H1 (cell line): ENCODE measurements at regions not wholly inside any gene's neighbourhood (a gene's known extent, or its start where the extent isn't known, plus 50 kb on each side); places are given as distances from the start of the nearest gene placed in this dataset.

ENCODE experiments used
- CTCF ChIA-PET: fragments of 300-600 bp; sonication (Branson Sonifier 250); formaldehyde crosslinking; loops from one replicate; lab custom pipeline; 2021; ENCODE audit not compliant: partially characterized antibody; lab: Charles Lee
- POLR2A ChIA-PET: fragments of 300-600 bp; sonication (Branson Sonifier 250); formaldehyde crosslinking; loops from one replicate; lab custom pipeline; 2021; ENCODE audit warnings: inconsistent platforms; ENCODE audit not compliant: partially characterized antibody; lab: Charles Lee
- DNase-seq, 2 experiments: peaks; one replicate each; pipeline versions ENCODE4 v3.0.0 to v3.0.0-alpha.2; 2010 to 2022; ENCODE audit warnings: low spot score in 2 of 2, low read depth in 1 of 2, mixed read lengths in 1 of 2
- FAIRE-seq: peaks from 2 replicates; lab custom pipeline; 2011; peaks lifted over from hg19 to GRCh38; lab: Jason Lieb, UNC
- H2AFZ ChIP-seq: 2 replicates; pipeline ENCODE4 v1.8.1; 2012; ENCODE audit warnings: low read length, inconsistent platforms
- H2AK5ac ChIP-seq: 2 replicates; pipeline ENCODE4 v1.6.1; 2013; ENCODE audit warnings: low read depth, low read length
- H2BK120ac ChIP-seq: replicated peaks from 2 replicates; pipeline ENCODE3; 2013; ENCODE audit warnings: low read depth, low read length, inconsistent platforms
- H2BK12ac ChIP-seq: 2 replicates; pipeline ENCODE4 v1.6.1; 2013; ENCODE audit warnings: low read depth, low read length
- H2BK15ac ChIP-seq: 2 replicates; pipeline ENCODE4 v1.6.1; 2013; ENCODE audit warnings: low read length
- H2BK20ac ChIP-seq: 2 replicates; pipeline ENCODE4 v1.6.1; 2013; ENCODE audit warnings: low read length
- H2BK5ac ChIP-seq: 2 replicates; pipeline ENCODE4 v1.6.1; 2013; ENCODE audit warnings: low read depth, low read length
- H3K14ac ChIP-seq: 2 replicates; pipeline ENCODE4 v1.6.1; 2013; ENCODE audit warnings: inconsistent platforms; ENCODE audit not compliant: insufficient read length
- H3K18ac ChIP-seq: 2 replicates; pipeline ENCODE4 v1.6.1; 2013; ENCODE audit warnings: low read length; ENCODE audit errors: extremely low read depth
- H3K23ac ChIP-seq: 2 replicates; pipeline ENCODE4 v1.6.1; 2013; ENCODE audit warnings: inconsistent platforms; ENCODE audit not compliant: insufficient read length
- H3K23me2 ChIP-seq: 2 replicates; pipeline ENCODE4 v1.6.1; 2013; ENCODE audit warnings: low read depth, low read length
- H3K27ac ChIP-seq: 2 replicates; pipeline ENCODE4 v1.6.1; 2011; ENCODE audit warnings: low read depth, low read length, inconsistent platforms
- H3K27me3 ChIP-seq, 4 experiments: replicated peaks in 1 of 4; 1 replicate in 1 of 4; 2 replicates in 3 of 4; pipeline versions ENCODE4 v1.6.1 to v1.8.1; 2011 to 2013; ENCODE audit warnings: low read length in 3 of 4, mild to moderate bottlenecking in 3 of 4, inconsistent platforms in 2 of 4, mixed read lengths in 2 of 4, moderate library complexity in 1 of 4; ENCODE audit not compliant: control insufficient read depth in 3 of 4, insufficient read depth in 3 of 4; ENCODE audit errors: extremely low read depth in 1 of 4
- H3K36me3 ChIP-seq, 4 experiments: 2 replicates each; pipeline versions ENCODE4 v1.6.1 to v1.8.1; 2011 to 2013; ENCODE audit warnings: mild to moderate bottlenecking in 4 of 4, low read length in 3 of 4, moderate library complexity in 2 of 4, control low read depth in 1 of 4, inconsistent platforms in 1 of 4; ENCODE audit not compliant: insufficient read depth in 4 of 4, control insufficient read depth in 2 of 4
- H3K4ac ChIP-seq: replicated peaks from 2 replicates; pipeline ENCODE3; 2013; ENCODE audit warnings: low read length, low read depth, mixed read lengths, inconsistent platforms; ENCODE audit not compliant: insufficient read length
- H3K4me1 ChIP-seq, 4 experiments: replicated peaks in 1 of 4; 1 replicate in 1 of 4; 2 replicates in 3 of 4; pipeline versions ENCODE4 v1.6.1 to v1.8.1; 2011 to 2013; ENCODE audit warnings: low read length in 3 of 4, inconsistent platforms in 2 of 4, mixed read lengths in 1 of 4; ENCODE audit not compliant: insufficient read depth in 4 of 4, control insufficient read depth in 3 of 4
- H3K4me2 ChIP-seq, 2 experiments: 2 replicates each; pipeline versions ENCODE4 v1.6.1 to v1.8.1; 2011 to 2013; ENCODE audit warnings: low read depth in 2 of 2, low read length in 2 of 2, control low read depth in 1 of 2, inconsistent platforms in 1 of 2, mild to moderate bottlenecking in 1 of 2; ENCODE audit not compliant: insufficient read depth in 1 of 2
- H3K4me3 ChIP-seq, 4 experiments: fragments of 200-600, 300-600 bp in 1 of 4; sonication (generic), shearing (Covaris generic), sonication (Bioruptor Twin) in 1 of 4; 2 replicates each; pipeline versions ENCODE4 v1.5.1 to v1.8.1; 2011 to 2016; ENCODE audit warnings: low read length in 4 of 4, low read depth in 3 of 4, control low read depth in 2 of 4, inconsistent platforms in 2 of 4, mild to moderate bottlenecking in 2 of 4, mixed read lengths in 1 of 4, moderate library complexity in 1 of 4; ENCODE audit not compliant: insufficient read depth in 2 of 4; ENCODE audit errors: extremely low read depth in 1 of 4
- H3K56ac ChIP-seq: replicated peaks from 2 replicates; pipeline ENCODE3; 2013; ENCODE audit warnings: low read depth, mild to moderate bottlenecking, mixed read lengths, low read length, inconsistent platforms; ENCODE audit not compliant: insufficient read length
- H3K79me1 ChIP-seq: 2 replicates; pipeline ENCODE4 v1.6.1; 2013; ENCODE audit warnings: low read depth, low read length, control low read depth
- H3K79me2 ChIP-seq, 2 experiments: 2 replicates each; pipeline versions ENCODE4 v1.6.1 to v1.8.1; 2012 to 2013; ENCODE audit warnings: low read length in 2 of 2, mild to moderate bottlenecking in 2 of 2, inconsistent platforms in 1 of 2; ENCODE audit not compliant: insufficient read depth in 2 of 2, control insufficient read depth in 1 of 2
- H3K9ac ChIP-seq, 4 experiments: replicated peaks in 1 of 4; 1 replicate in 1 of 4; 2 replicates in 3 of 4; pipeline versions ENCODE4 v1.6.1 to v1.8.1; 2011 to 2013; ENCODE audit warnings: low read depth in 3 of 4, low read length in 3 of 4, control low read depth in 2 of 4, mild to moderate bottlenecking in 2 of 4, moderate library complexity in 2 of 4, inconsistent platforms in 1 of 4; ENCODE audit errors: extremely low read depth in 1 of 4
- H3K9me3 ChIP-seq, 2 experiments: 2 replicates each; pipeline versions ENCODE4 v1.6.1 to v1.8.1; 2012 to 2013; ENCODE audit warnings: mild to moderate bottlenecking in 2 of 2, moderate library complexity in 2 of 2, control low read depth in 1 of 2, inconsistent platforms in 1 of 2, low read depth in 1 of 2, low read length in 1 of 2, mixed read lengths in 1 of 2; ENCODE audit not compliant: insufficient read depth in 2 of 2
- H4K20me1 ChIP-seq, 2 experiments: replicated peaks in 1 of 2; 2 replicates each; pipeline versions ENCODE3 to v1.8.1; 2011 to 2013; ENCODE audit warnings: inconsistent platforms in 2 of 2, low read length in 2 of 2, mild to moderate bottlenecking in 1 of 2; ENCODE audit not compliant: insufficient read depth in 2 of 2, control insufficient read depth in 1 of 2
- H4K5ac ChIP-seq: 2 replicates; pipeline ENCODE4 v1.6.1; 2013; ENCODE audit warnings: low read length, low read depth, mixed read lengths, inconsistent platforms; ENCODE audit not compliant: insufficient read length
- H4K8ac ChIP-seq: 2 replicates; pipeline ENCODE4 v1.8.0; 2013; ENCODE audit warnings: mild to moderate bottlenecking, moderate library complexity, low read length, inconsistent platforms; ENCODE audit not compliant: insufficient read depth; ENCODE audit errors: extremely low read depth
- H4K91ac ChIP-seq: replicated peaks from 2 replicates; pipeline ENCODE3; 2013; ENCODE audit warnings: low read length, mixed read lengths, inconsistent platforms; ENCODE audit not compliant: insufficient read length
- HDAC6 ChIP-seq: IDR thresholded peaks from one replicate; pipeline ENCODE4 v1.7.1; 2012; ENCODE audit warnings: low read depth, mild to moderate bottlenecking, inconsistent platforms, low read length, moderate library complexity
- KDM5A ChIP-seq: fragments of 200-600 bp; IDR thresholded peaks from 2 replicates; pipeline ENCODE4 v1.7.1; 2012; ENCODE audit warnings: mild to moderate bottlenecking, low read length, inconsistent platforms, mixed read lengths
- USF2 ChIP-seq: IDR thresholded peaks from 2 replicates; pipeline ENCODE4 v1.6.1; 2011; ENCODE audit warnings: low read length, improper control_type of control experiment
- WGBS, 2 experiments: shearing (Covaris generic) in 1 of 2; methylation state at CpG; one replicate each; pipeline versions ENCODE4 v1.1.6 to v1.1.7; 2013 to 2015; ENCODE audit warnings: low lambda C conversion rate in 2 of 2, mixed read lengths in 2 of 2, inconsistent platforms in 1 of 2, low coverage in 1 of 2, missing lambda C conversion rate in 1 of 2; ENCODE audit not compliant: insufficient replicate concordance in 2 of 2, insufficient coverage in 1 of 2, insufficient read length in 1 of 2; ENCODE audit errors: extremely low coverage in 1 of 2, missing lambda C conversion rate in 1 of 2; 5-methylcytosine and 5-hydroxymethylcytosine counted together

- Histone ChIP-seq H4K91ac (no peak overlapping the region), H3K23ac (no peak overlapping the region)
- CTCF ChIA-PET = interaction anchor here (1.7 kb wide), 1 partner anchor 81 kb away, joined by 3 read pairs; no protein-coding TSS in a partner anchor
- TF ChIP-seq HDAC6 (no peak), KDM5A (no peak), USF2 (no peak)
Observed at GRCh38 chr7:114793155-114793845, 128.6 kb upstream of the MDFIC start.

More at GRCh38 chr7:114793155-114793845, 128.6 kb upstream of the MDFIC start:
- no peak overlapping the region for H3K27ac ChIP-seq
- POLR2A ChIA-PET = no interaction called here
- H2AK5ac ChIP-seq = no peak overlapping the region
- H3K23me2 ChIP-seq = no peaks in the 10 kb centered on the region
- peaks cover 0 to 1% (median 0%) of the 10 kb centered on the region in 4 experiments; a peak in 1 of 7 replicates for H3K27me3 ChIP-seq
- WGBS, 2 experiments = 89% methylated on average over 5 of the region's 5 CpGs; no CpG with 5 or more reads in 1 of the 2 experiments
- H2BK120ac ChIP-seq = no peak overlapping the region
- H3K4me2 ChIP-seq = no peak overlapping the region
- H3K4ac ChIP-seq = no peak overlapping the region
- no peaks in the 10 kb centered on the region for H3K79me1 ChIP-seq
- H3K56ac ChIP-seq = no peak overlapping the region
- no peak overlapping the region for H3K18ac ChIP-seq
- no peak overlapping the region for H2BK12ac ChIP-seq
- H3K79me2 ChIP-seq = no peaks in the 10 kb centered on the region
- no peak overlapping the region for H3K4me3 ChIP-seq
- H2BK20ac ChIP-seq = no peak overlapping the region
- H3K14ac ChIP-seq = no peak overlapping the region
- no peaks in the 10 kb centered on the region for H3K36me3 ChIP-seq
- no peak overlapping the region for H4K5ac ChIP-seq
- H4K20me1 ChIP-seq = no peaks in the 10 kb centered on the region
- H4K8ac ChIP-seq = no peak overlapping the region
- no peak overlapping the region for H3K9ac ChIP-seq
- no peak overlapping the region for H2BK15ac ChIP-seq
- H3K4me1 ChIP-seq = no peaks in the 10 kb centered on the region
- DNase-seq (no peak), FAIRE-seq (no peak)
- no peak overlapping the region for H2BK5ac ChIP-seq
- no peaks in the 10 kb centered on the region; a peak in 1 of 4 replicates for H3K9me3 ChIP-seq
- H2AFZ ChIP-seq = no peak overlapping the region; the same call in 1 of the 2 replicates
